Stimulated activated CD8-positive, alpha-beta memory T cell treated with anti-CD3 and anti-CD28 coated beads, Interleukin-7, amount 100 ng/mL, for 48 hours (primary cell): ENCODE measurements at regions not wholly inside any gene's neighbourhood (a gene's known extent, or its start where the extent isn't known, plus 50 kb on each side); places are given as distances from the start of the nearest gene placed in this dataset.

Source experiments
- DNase-seq, 2 donors: peaks; one replicate each; pipeline ENCODE4 v3.0.0-alpha.2; 2020; ENCODE audit warnings: low read depth in 1 of 2; ENCODE audit errors: extremely low read depth in 1 of 2

GRCh38 chr13:61765940-61766666, 350.5 kb upstream of the PCDH20 start:
- no peak for DNase-seq

- DNase-seq, result no peak
These were observed 349.6 kb upstream of the PCDH20 start for GRCh38 chr13:61765181-61765742.

- no peak for DNase-seq
These were observed 346.0 kb upstream of the PCDH20 start for GRCh38 chr13:61761690-61762089.

GRCh38 chr13:61760102-61760501, 344.5 kb upstream of the PCDH20 start:
- DNase-seq, result no peak

- DNase-seq, result no peak
These were observed 340.4 kb upstream of the PCDH20 start for GRCh38 chr13:61756031-61756430.

GRCh38 chr13:61751039-61751438, 335.4 kb upstream of the PCDH20 start:
- DNase-seq, result no peak

GRCh38 chr13:61738236-61738750, 322.6 kb upstream of the PCDH20 start:
- no peak for DNase-seq

- no peak for DNase-seq
These were observed 319.0 kb upstream of the PCDH20 start for GRCh38 chr13:61734683-61735082.

GRCh38 chr13:61728471-61728870, 312.8 kb upstream of the PCDH20 start:
- no peak for DNase-seq

- DNase-seq, result no peak
These were observed 312.1 kb upstream of the PCDH20 start for GRCh38 chr13:61727767-61728166.

- no peak for DNase-seq
These were observed 310.2 kb upstream of the PCDH20 start for GRCh38 chr13:61725806-61726205.

GRCh38 chr13:61722119-61722518, 306.5 kb upstream of the PCDH20 start:
- DNase-seq, result no peak

- DNase-seq, result no peak
These were observed 297.0 kb upstream of the PCDH20 start for GRCh38 chr13:61712621-61713020.

- DNase-seq, result no peak
These were observed 293.6 kb upstream of the PCDH20 start for GRCh38 chr13:61709258-61709657.

GRCh38 chr13:61706899-61707298, 291.2 kb upstream of the PCDH20 start:
- no peak for DNase-seq

GRCh38 chr13:61700620-61701019, 285.0 kb upstream of the PCDH20 start:
- no peak for DNase-seq

GRCh38 chr13:61700181-61700580, 284.5 kb upstream of the PCDH20 start:
- no peak for DNase-seq

GRCh38 chr13:61696676-61697075, 281.0 kb upstream of the PCDH20 start:
- DNase-seq, result no peak

- no peak for DNase-seq
These were observed 279.5 kb upstream of the PCDH20 start for GRCh38 chr13:61695147-61695546.

GRCh38 chr13:61692691-61693090, 277.0 kb upstream of the PCDH20 start:
- DNase-seq, result no peak

GRCh38 chr13:61685682-61686012, 270.0 kb upstream of the PCDH20 start:
- DNase-seq, result no peak

- no peak for DNase-seq
These were observed 269.5 kb upstream of the PCDH20 start for GRCh38 chr13:61684976-61685681.
